ENCODE measurements at regions not wholly inside any gene's neighbourhood (a gene's known extent, or its start where the extent isn't known, plus 50 kb on each side); places are given as distances from the start of the nearest gene placed in this dataset.

DNA sequence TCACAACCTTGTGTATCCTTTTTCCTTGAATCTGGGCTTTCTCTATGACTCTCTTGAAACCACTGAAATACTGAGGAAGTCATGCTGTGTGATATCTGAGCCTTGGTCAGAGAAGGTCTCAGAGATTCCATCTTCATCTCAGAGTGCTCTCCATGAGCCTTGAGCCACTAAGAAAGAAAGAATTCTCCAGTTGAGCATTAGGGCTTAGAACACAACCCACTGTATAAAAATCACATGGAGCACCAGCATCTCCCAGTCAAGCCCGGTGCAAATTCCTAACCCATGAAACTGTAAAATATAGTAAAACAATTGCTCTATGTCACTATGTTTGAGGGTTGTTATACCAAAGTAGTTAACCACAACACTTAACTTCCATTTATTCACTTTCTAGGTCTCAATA is 181.4 kb downstream of the MOXD1 start:
- Mint-ChIP-seq H3K27me3 (ENCODE audit: low read depth) (no peaks in the 10 kb centered on the region), H3K36me3 (ENCODE audit: low read depth) (peaks cover 2% of the 10 kb centered on the region), H3K9me3 (peaks cover 6% of the 10 kb centered on the region), H3K4me1 (no peaks in the 10 kb centered on the region), H3K4me3 (no peak overlapping the region), H3K27ac (ENCODE audit: unreplicated experiment) (no peak overlapping the region)
- TF ChIP-seq, protein P1, sequence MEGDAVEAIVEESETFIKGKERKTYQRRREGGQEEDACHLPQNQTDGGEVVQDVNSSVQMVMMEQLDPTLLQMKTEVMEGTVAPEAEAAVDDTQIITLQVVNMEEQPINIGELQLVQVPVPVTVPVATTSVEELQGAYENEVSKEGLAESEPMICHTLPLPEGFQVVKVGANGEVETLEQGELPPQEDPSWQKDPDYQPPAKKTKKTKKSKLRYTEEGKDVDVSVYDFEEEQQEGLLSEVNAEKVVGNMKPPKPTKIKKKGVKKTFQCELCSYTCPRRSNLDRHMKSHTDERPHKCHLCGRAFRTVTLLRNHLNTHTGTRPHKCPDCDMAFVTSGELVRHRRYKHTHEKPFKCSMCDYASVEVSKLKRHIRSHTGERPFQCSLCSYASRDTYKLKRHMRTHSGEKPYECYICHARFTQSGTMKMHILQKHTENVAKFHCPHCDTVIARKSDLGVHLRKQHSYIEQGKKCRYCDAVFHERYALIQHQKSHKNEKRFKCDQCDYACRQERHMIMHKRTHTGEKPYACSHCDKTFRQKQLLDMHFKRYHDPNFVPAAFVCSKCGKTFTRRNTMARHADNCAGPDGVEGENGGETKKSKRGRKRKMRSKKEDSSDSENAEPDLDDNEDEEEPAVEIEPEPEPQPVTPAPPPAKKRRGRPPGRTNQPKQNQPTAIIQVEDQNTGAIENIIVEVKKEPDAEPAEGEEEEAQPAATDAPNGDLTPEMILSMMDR (conservative IDR thresholded peaks at IDR 0.05): no peak
- no peak for DNase-seq (ENCODE audit: low read depth, low spot score)

DNA sequence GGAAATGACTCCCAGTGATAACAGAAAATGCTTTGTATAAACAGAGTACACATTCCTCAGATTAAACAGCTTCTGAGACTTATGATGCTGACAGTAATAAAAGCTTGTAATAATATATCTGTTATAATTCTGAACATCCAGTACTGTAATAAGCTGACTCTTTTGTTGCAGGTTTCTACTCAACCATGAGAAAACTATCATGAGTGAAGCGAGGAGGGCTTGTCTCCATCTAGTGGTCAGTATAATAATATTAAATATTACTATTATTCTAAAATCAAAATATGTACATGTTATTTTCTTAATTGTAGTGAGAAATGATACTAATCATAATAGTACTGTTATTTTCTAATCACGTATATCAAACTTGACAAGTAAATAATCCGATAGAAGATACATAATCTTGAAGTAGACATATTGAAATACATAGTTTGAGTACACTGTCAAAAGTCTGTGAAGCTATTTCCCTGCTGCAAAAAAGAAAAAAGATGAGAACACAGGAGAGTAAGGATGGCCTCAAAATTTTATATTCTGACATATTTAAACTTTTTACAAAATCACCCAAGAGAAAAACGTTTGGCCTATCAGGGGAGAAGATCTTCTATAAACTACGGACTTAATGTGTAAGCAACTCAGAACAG is 183.1 kb downstream of the MOXD1 start:
- H3K27me3 Mint-ChIP-seq (ENCODE audit: low read depth): no peaks in the 10 kb centered on the region
- no peak overlapping the region for H3K27ac Mint-ChIP-seq (ENCODE audit: unreplicated experiment)

DNA sequence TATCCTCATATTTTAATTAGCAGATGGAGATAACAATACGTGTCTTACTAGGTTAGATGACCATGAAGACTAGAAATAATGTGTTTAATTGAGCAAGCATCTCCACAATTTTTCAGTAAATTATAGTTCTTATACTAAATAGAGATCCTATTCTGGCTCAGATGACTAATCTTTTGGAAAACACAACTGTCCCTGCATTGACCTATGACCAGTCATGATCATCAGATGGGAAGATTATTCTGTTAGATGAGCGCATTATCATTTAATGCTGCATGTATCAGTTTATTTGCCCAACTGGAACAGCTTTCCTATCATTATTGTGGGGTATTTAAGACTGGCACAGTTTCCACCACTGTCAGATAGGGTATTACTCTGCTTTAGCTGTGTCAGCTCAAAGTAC is 185.5 kb downstream of the MOXD1 start:
- Mint-ChIP-seq H3K27me3 (ENCODE audit: low read depth) (no peaks in the 10 kb centered on the region), H3K9me3 (peaks cover 3% of the 10 kb centered on the region), H3K4me1 (no peaks in the 10 kb centered on the region), H3K4me3 (no peak overlapping the region), H3K27ac (ENCODE audit: unreplicated experiment) (no peak overlapping the region), H3K36me3 (ENCODE audit: low read depth) (peaks cover 3% of the 10 kb centered on the region)
- DNase-seq (ENCODE audit: low read depth, low spot score): no peak
- TF ChIP-seq, protein P1 (conservative IDR thresholded peaks at IDR 0.05): no peak

More for the DNA sequence above, 183.1 kb downstream of the MOXD1 start:
- H3K4me3 Mint-ChIP-seq: no peak overlapping the region
- no peak for DNase-seq (ENCODE audit: low read depth, low spot score)
- H3K36me3 Mint-ChIP-seq (ENCODE audit: low read depth): no peaks in the 10 kb centered on the region
- H3K9me3 Mint-ChIP-seq: no peaks in the 10 kb centered on the region
- H3K4me1 Mint-ChIP-seq: no peaks in the 10 kb centered on the region
- TF ChIP-seq, protein P1 (conservative IDR thresholded peaks at IDR 0.05): peak; percentile 76

GRCh38 chr6:132214716-132215115 is 186.6 kb downstream of the MOXD1 start:
- Mint-ChIP-seq H3K4me1 (no peaks in the 10 kb centered on the region), H3K4me3 (no peak overlapping the region), H3K36me3 (ENCODE audit: low read depth) (peaks cover 3% of the 10 kb centered on the region), H3K27ac (ENCODE audit: unreplicated experiment) (no peak overlapping the region), H3K27me3 (ENCODE audit: low read depth) (no peaks in the 10 kb centered on the region), H3K9me3 (peaks cover 3% of the 10 kb centered on the region)
- TF ChIP-seq, protein P1 (conservative IDR thresholded peaks at IDR 0.05): no peak
- DNase-seq (ENCODE audit: low read depth, low spot score): no peak

DNA sequence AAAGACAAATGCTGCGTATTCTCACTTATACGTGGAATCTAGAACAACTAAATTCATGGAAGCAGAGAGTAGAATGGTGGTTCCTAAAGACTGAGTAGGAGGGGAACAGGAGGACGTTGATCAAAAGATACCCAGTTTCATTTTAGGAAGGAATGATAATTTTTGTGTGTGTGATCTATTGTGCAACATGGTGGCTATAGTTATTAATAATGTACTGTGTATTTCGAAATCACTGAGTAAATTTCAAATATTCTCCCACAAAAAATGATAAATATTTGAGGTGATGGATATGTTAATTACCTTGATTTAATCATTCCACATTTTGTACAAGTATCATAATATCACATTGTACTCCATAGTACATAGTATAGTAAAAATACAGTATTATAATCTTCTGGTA is 187.5 kb downstream of the MOXD1 start:
- no peak for DNase-seq (ENCODE audit: low read depth, low spot score)
- H3K36me3 Mint-ChIP-seq (ENCODE audit: low read depth): peaks cover 3% of the 10 kb centered on the region
- no peaks in the 10 kb centered on the region for H3K27me3 Mint-ChIP-seq (ENCODE audit: low read depth)
- no peaks in the 10 kb centered on the region for H3K4me1 Mint-ChIP-seq
- TF ChIP-seq, protein P1 (conservative IDR thresholded peaks at IDR 0.05): no peak
- H3K4me3 Mint-ChIP-seq: no peak overlapping the region
- no peak overlapping the region for H3K27ac Mint-ChIP-seq (ENCODE audit: unreplicated experiment)
- peaks cover 3% of the 10 kb centered on the region for H3K9me3 Mint-ChIP-seq

Measured in neural crest cell (in vitro differentiated cells).